ENCODE measurements at regions not wholly inside any gene's neighbourhood (a gene's known extent, or its start where the extent isn't known, plus 50 kb on each side); places are given as distances from the start of the nearest gene placed in this dataset.

DNA sequence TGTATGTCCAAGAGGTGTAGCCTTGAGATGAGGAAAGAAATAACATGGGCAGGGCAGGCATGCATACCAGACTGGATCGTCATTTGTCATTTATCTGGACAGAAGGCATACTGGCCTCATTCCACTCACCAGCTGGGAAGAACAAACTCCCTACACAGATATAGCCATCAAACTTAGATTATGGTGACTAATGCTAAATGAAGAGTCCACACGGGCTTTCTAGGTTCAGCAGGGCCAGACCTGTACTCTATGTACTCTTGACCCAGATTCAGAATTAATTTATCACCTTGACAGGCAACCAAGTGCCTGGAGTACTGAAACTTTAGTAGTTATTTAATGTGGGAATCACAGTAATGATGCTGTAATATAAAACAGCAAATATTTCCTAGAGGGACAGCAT lies 164.3 kb upstream of the IL12A start:
- Histone ChIP-seq H3K79me2 (replicated peaks; ENCODE audit: insufficient read depth, low read length) (no peaks in the 10 kb centered on the region), H3K27ac (ENCODE audit: low read length) (no peak overlapping the region), H4K20me1 (ENCODE audit: insufficient read depth) (no peaks in the 10 kb centered on the region), H3K4me2 (ENCODE audit: low read length) (no peak overlapping the region), H3K27me3 (ENCODE audit: insufficient read depth, low read depth, low read length) (no peaks in the 10 kb centered on the region), H3K36me3 (ENCODE audit: insufficient read depth, low read length) (no peaks in the 10 kb centered on the region), H3K9ac (ENCODE audit: low read length) (no peak overlapping the region), H3K4me3 (ENCODE audit: low read length) (no peak overlapping the region), H2AFZ (ENCODE audit: low read depth, low read length) (no peak overlapping the region), H3K9me3 (ENCODE audit: low read length) (no peaks in the 10 kb centered on the region), H3F3A (ENCODE audit: insufficient read depth, low read length, poor library complexity, severe bottlenecking) (no peaks in the 10 kb centered on the region), H3K9me2 (ENCODE audit: insufficient read depth, low read length) (no peaks in the 10 kb centered on the region)
- no peak for TF ChIP-seq RAD21 (conservative IDR thresholded peaks at IDR 0.05)
- no peak for TF ChIP-seq SMC3 (conservative IDR thresholded peaks at IDR 0.05; ENCODE audit: poor library complexity)
- TF ChIP-seq POLR2AphosphoS5 (IDR thresholded peaks at IDR 0.05): no peak
- TF ChIP-seq, protein P1, sequence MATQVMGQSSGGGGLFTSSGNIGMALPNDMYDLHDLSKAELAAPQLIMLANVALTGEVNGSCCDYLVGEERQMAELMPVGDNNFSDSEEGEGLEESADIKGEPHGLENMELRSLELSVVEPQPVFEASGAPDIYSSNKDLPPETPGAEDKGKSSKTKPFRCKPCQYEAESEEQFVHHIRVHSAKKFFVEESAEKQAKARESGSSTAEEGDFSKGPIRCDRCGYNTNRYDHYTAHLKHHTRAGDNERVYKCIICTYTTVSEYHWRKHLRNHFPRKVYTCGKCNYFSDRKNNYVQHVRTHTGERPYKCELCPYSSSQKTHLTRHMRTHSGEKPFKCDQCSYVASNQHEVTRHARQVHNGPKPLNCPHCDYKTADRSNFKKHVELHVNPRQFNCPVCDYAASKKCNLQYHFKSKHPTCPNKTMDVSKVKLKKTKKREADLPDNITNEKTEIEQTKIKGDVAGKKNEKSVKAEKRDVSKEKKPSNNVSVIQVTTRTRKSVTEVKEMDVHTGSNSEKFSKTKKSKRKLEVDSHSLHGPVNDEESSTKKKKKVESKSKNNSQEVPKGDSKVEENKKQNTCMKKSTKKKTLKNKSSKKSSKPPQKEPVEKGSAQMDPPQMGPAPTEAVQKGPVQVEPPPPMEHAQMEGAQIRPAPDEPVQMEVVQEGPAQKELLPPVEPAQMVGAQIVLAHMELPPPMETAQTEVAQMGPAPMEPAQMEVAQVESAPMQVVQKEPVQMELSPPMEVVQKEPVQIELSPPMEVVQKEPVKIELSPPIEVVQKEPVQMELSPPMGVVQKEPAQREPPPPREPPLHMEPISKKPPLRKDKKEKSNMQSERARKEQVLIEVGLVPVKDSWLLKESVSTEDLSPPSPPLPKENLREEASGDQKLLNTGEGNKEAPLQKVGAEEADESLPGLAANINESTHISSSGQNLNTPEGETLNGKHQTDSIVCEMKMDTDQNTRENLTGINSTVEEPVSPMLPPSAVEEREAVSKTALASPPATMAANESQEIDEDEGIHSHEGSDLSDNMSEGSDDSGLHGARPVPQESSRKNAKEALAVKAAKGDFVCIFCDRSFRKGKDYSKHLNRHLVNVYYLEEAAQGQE (IDR thresholded peaks at IDR 0.05; ENCODE audit: borderline replicate concordance): no peak
- TF ChIP-seq MXI1 (conservative IDR thresholded peaks at IDR 0.05; ENCODE audit: poor library complexity, severe bottlenecking): no peak
- TF ChIP-seq, protein P2, sequence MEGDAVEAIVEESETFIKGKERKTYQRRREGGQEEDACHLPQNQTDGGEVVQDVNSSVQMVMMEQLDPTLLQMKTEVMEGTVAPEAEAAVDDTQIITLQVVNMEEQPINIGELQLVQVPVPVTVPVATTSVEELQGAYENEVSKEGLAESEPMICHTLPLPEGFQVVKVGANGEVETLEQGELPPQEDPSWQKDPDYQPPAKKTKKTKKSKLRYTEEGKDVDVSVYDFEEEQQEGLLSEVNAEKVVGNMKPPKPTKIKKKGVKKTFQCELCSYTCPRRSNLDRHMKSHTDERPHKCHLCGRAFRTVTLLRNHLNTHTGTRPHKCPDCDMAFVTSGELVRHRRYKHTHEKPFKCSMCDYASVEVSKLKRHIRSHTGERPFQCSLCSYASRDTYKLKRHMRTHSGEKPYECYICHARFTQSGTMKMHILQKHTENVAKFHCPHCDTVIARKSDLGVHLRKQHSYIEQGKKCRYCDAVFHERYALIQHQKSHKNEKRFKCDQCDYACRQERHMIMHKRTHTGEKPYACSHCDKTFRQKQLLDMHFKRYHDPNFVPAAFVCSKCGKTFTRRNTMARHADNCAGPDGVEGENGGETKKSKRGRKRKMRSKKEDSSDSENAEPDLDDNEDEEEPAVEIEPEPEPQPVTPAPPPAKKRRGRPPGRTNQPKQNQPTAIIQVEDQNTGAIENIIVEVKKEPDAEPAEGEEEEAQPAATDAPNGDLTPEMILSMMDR (IDR thresholded peaks at IDR 0.05; ENCODE audit: poor library complexity, severe bottlenecking): no peak
- no peak for TF ChIP-seq EP300 (conservative IDR thresholded peaks at IDR 0.05; ENCODE audit: poor library complexity, severe bottlenecking)
- TF ChIP-seq EZH2 (IDR thresholded peaks at IDR 0.05; ENCODE audit: borderline replicate concordance, insufficient read depth, low read length, poor library complexity, severe bottlenecking): no peak
- TF ChIP-seq TAF1 (IDR thresholded peaks at IDR 0.05; ENCODE audit: low read depth): no peak

DNA sequence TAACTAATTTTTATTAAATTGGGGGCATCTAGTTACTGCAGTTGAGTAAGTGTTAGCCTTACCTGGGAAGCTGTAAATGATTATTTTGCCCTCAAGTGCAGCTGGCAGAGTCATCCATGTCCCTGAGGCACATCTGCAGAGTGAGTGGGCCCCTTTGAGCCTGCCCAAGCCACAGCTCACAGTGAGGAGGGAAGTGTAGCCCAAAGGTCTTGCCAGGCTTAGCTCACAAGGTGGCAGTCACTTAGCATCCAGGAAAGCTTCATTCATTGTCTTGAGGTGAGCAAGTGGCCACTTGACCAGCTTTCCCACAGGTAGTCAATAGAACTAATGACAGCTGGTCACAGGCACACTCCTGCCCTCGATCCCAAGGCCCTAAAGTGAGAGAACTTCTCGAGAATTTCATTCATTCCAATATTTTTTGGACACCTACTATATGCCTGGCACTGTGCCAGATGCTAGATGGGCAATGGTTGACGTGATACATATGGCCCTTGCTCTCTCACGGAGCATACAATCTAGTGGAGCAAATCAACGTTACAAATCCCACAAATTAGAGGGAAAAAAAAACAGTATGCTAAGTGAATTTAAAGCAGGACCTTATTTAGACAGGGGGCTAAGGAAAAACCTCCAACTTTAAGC lies 163.3 kb upstream of the IL12A start:
- H3K79me2 ChIP-seq (replicated peaks; ENCODE audit: insufficient read depth, low read length): no peaks in the 10 kb centered on the region
- no peak overlapping the region for H3K27ac ChIP-seq (ENCODE audit: low read length)
- H3K27me3 ChIP-seq (ENCODE audit: insufficient read depth, low read depth, low read length): no peaks in the 10 kb centered on the region
- H3F3A ChIP-seq (ENCODE audit: insufficient read depth, low read length, poor library complexity, severe bottlenecking): no peaks in the 10 kb centered on the region
- no peak overlapping the region for H2AFZ ChIP-seq (ENCODE audit: low read depth, low read length)
- H3K4me3 ChIP-seq (ENCODE audit: low read length): no peak overlapping the region
- H3K4me2 ChIP-seq (ENCODE audit: low read length): no peak overlapping the region
- no peaks in the 10 kb centered on the region for H3K9me2 ChIP-seq (ENCODE audit: insufficient read depth, low read length)
- no peaks in the 10 kb centered on the region for H4K20me1 ChIP-seq (ENCODE audit: insufficient read depth)
- H3K9me3 ChIP-seq (ENCODE audit: low read length): no peaks in the 10 kb centered on the region
- no peak overlapping the region for H3K9ac ChIP-seq (ENCODE audit: low read length)
- H3K36me3 ChIP-seq (ENCODE audit: insufficient read depth, low read length): no peaks in the 10 kb centered on the region
- no peak for TF ChIP-seq POLR2AphosphoS5 (IDR thresholded peaks at IDR 0.05)
- TF ChIP-seq RAD21 (conservative IDR thresholded peaks at IDR 0.05): no peak
- TF ChIP-seq EP300 (conservative IDR thresholded peaks at IDR 0.05; ENCODE audit: poor library complexity, severe bottlenecking): no peak
- TF ChIP-seq, protein P1 (IDR thresholded peaks at IDR 0.05; ENCODE audit: borderline replicate concordance): no peak

Measured in neural cell (in vitro differentiated cells).